WTC11 (cell line): ENCODE measurements at regions not wholly inside any gene's neighbourhood (a gene's known extent, or its start where the extent isn't known, plus 50 kb on each side); places are given as distances from the start of the nearest gene placed in this dataset.

Source experiments
- NR1H2 ChIP-seq: sonication (generic); formaldehyde crosslinking; IDR thresholded peaks from 2 replicates; pipeline ENCODE4 v1.9.0; 2021; ENCODE audit warnings: mild to moderate bottlenecking, moderate library complexity, missing genetic modification reagents
- TF ChIP-seq, protein P1 (sequence below): fragments of 200-600 bp; IDR thresholded peaks from 2 replicates; pipeline ENCODE4 v1.8.0; 2022; ENCODE audit warnings: antibody characterized with exemption

DNA sequence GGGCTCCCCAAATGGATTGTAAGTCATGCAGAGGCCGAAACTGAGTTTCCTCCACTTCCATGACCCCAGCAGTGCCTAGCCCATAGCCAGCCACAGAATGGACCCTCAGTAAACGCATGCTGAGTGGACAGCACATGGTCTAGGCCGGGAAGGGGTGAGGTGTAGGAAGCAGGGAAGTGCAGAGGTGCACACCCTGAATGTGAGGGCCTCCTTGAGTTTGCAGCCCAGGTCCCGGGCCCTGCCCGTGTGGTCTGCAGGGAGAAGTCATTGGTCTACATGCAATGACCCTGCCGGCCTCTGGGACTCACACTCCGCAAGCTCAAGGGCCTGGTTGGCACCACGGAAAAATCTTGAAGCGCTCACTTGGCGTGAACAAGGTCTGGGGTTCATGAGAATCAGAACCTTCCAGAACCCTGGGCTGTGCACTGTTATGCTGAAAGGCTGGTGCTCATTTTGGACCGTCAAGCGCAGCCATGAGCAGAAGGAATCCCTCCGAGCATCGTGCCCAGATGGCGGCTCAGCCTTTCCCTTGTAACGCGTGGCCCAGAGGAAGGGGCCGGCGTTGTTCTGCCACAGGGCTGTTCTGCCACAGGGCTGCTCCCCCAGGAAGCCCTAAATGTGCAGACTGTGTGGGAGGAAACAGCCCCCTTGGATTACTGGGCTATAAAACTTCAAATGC is 66.4 kb downstream of the PSMG1 start:
- TF ChIP-seq NR1H2 (CRISPR knock-in tag) = no peak
- TF ChIP-seq, protein P1, sequence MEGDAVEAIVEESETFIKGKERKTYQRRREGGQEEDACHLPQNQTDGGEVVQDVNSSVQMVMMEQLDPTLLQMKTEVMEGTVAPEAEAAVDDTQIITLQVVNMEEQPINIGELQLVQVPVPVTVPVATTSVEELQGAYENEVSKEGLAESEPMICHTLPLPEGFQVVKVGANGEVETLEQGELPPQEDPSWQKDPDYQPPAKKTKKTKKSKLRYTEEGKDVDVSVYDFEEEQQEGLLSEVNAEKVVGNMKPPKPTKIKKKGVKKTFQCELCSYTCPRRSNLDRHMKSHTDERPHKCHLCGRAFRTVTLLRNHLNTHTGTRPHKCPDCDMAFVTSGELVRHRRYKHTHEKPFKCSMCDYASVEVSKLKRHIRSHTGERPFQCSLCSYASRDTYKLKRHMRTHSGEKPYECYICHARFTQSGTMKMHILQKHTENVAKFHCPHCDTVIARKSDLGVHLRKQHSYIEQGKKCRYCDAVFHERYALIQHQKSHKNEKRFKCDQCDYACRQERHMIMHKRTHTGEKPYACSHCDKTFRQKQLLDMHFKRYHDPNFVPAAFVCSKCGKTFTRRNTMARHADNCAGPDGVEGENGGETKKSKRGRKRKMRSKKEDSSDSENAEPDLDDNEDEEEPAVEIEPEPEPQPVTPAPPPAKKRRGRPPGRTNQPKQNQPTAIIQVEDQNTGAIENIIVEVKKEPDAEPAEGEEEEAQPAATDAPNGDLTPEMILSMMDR = no peak
